WTC11 (cell line): ENCODE measurements at regions not wholly inside any gene's neighbourhood (a gene's known extent, or its start where the extent isn't known, plus 50 kb on each side); places are given as distances from the start of the nearest gene placed in this dataset.

Experiments
- ATAC-seq: fragments of 200-7000 bp; cut with Tn5 transposase; 2 replicates; pipeline ENCODE4 v1.10.0; 2021; ENCODE audit warnings: mild to moderate bottlenecking, moderate library complexity
- CTCF ChIA-PET: fragments of 300-600 bp; sonication (Branson Sonifier 250); formaldehyde crosslinking; loops from one replicate; lab custom pipeline; 2021; ENCODE audit warnings: antibody characterized with exemption; lab: Charles Lee
- POLR2A ChIA-PET: fragments of 350-600 bp; sonication (Branson Sonifier 250); formaldehyde crosslinking; loops from one replicate; lab custom pipeline; 2021; ENCODE audit warnings: antibody characterized with exemption; lab: Charles Lee
- DNase-seq: peaks from one replicate; pipeline ENCODE4 v3.0.0; 2021; ENCODE audit warnings: low spot score
- H3K27ac Mint-ChIP-seq: 2 replicates; pipeline ENCODE4 v1.8.0; 2021; ENCODE audit warnings: mixed read lengths
- H3K27me3 Mint-ChIP-seq: 2 replicates; pipeline ENCODE4 v1.8.0; 2021; ENCODE audit warnings: low read depth, mild to moderate bottlenecking, moderate library complexity, mixed read lengths
- H3K36me3 Mint-ChIP-seq: 2 replicates; pipeline ENCODE4 v1.8.0; 2021; ENCODE audit warnings: mixed read lengths
- H3K4me1 Mint-ChIP-seq: 2 replicates; pipeline ENCODE4 v1.8.0; 2022; ENCODE audit warnings: mixed read lengths
- H3K4me3 Mint-ChIP-seq: 2 replicates; pipeline ENCODE4 v1.8.0; 2021; ENCODE audit warnings: mild to moderate bottlenecking, moderate library complexity, mixed read lengths
- H3K9me3 Mint-ChIP-seq: 2 replicates; pipeline ENCODE4 v1.8.0; 2021; ENCODE audit warnings: mixed read lengths
- ATF2 ChIP-seq: sonication (generic); formaldehyde crosslinking; IDR thresholded peaks from 2 replicates; pipeline ENCODE4 v1.8.1; 2022; ENCODE audit warnings: low read depth, missing genetic modification reagents, borderline replicate concordance
- CREM ChIP-seq: sonication (generic); formaldehyde crosslinking; IDR thresholded peaks from 2 replicates; pipeline ENCODE4 v1.8.1; 2022; ENCODE audit warnings: mild to moderate bottlenecking, missing genetic modification reagents, moderate library complexity
- ELF4 ChIP-seq: sonication (generic); formaldehyde crosslinking; IDR thresholded peaks from 2 replicates; pipeline ENCODE4 v1.8.1; 2022; ENCODE audit warnings: low read depth, mild to moderate bottlenecking, moderate library complexity, missing genetic modification reagents
- EMX1 ChIP-seq: fragments of 250-450 bp; sonication (Bioruptor Pico); IDR thresholded peaks from 2 replicates; pipeline ENCODE4 v1.8.0; 2021; ENCODE audit warnings: mild to moderate bottlenecking
- FOXK1 ChIP-seq: sonication (generic); formaldehyde crosslinking; IDR thresholded peaks from 2 replicates; pipeline ENCODE4 v1.8.0; 2022; ENCODE audit warnings: mild to moderate bottlenecking, moderate library complexity, missing genetic modification reagents
- GTF2I ChIP-seq: fragments of 250-450 bp; sonication (Bioruptor Pico); conservative IDR thresholded peaks from 2 replicates; pipeline ENCODE4 v1.4.0; 2021; ENCODE audit warnings: mild to moderate bottlenecking
- HMGA2 ChIP-seq: fragments of 250-450 bp; sonication (Bioruptor Pico); IDR thresholded peaks from 2 replicates; pipeline ENCODE4 v1.4.0; 2021; ENCODE audit warnings: mild to moderate bottlenecking, moderate library complexity
- HMGXB4 ChIP-seq: sonication (generic); formaldehyde crosslinking; IDR thresholded peaks from 2 replicates; pipeline ENCODE4 v1.8.1; 2023; ENCODE audit warnings: mild to moderate bottlenecking, moderate library complexity, missing genetic modification reagents
- NFE2L1 ChIP-seq: sonication (generic); formaldehyde crosslinking; IDR thresholded peaks from 2 replicates; pipeline ENCODE4 v1.8.1; 2023; ENCODE audit warnings: missing genetic modification reagents
- NR2C2 ChIP-seq: sonication (generic); formaldehyde crosslinking; IDR thresholded peaks from 2 replicates; pipeline ENCODE4 v1.8.0; 2022; ENCODE audit warnings: mild to moderate bottlenecking, missing genetic modification reagents
- RELA ChIP-seq: sonication (generic); formaldehyde crosslinking; IDR thresholded peaks from 2 replicates; pipeline ENCODE4 v1.8.1; 2022; ENCODE audit warnings: missing genetic modification reagents, mild to moderate bottlenecking, borderline replicate concordance
- RORB ChIP-seq: fragments of 250-450 bp; sonication (Bioruptor Pico); IDR thresholded peaks from 2 replicates; pipeline ENCODE4 v1.9.0; 2021; ENCODE audit warnings: mild to moderate bottlenecking
- SOX15 ChIP-seq: fragments of 250-450 bp; sonication (Bioruptor Pico); IDR thresholded peaks from 2 replicates; pipeline ENCODE4 v1.9.0; 2021; ENCODE audit warnings: mild to moderate bottlenecking
- STAT6 ChIP-seq: sonication (generic); formaldehyde crosslinking; conservative IDR thresholded peaks from 2 replicates; pipeline ENCODE4 v1.8.1; 2023; ENCODE audit warnings: mild to moderate bottlenecking, low read depth, missing genetic modification reagents, moderate library complexity
- TEAD4 ChIP-seq: sonication (generic); formaldehyde crosslinking; IDR thresholded peaks from 2 replicates; pipeline ENCODE4 v1.8.0; 2022; ENCODE audit warnings: mild to moderate bottlenecking, missing genetic modification reagents
- ZMAT4 ChIP-seq: fragments of 250-450 bp; sonication (Bioruptor Pico); IDR thresholded peaks from 2 replicates; pipeline ENCODE4 v1.9.0; 2021; ENCODE audit warnings: mild to moderate bottlenecking
- ZNF121 ChIP-seq: sonication (generic); formaldehyde crosslinking; IDR thresholded peaks from 2 replicates; pipeline ENCODE4 v1.8.0; 2023; ENCODE audit warnings: missing genetic modification reagents
- ZNF219 ChIP-seq: sonication (generic); formaldehyde crosslinking; IDR thresholded peaks from 2 replicates; pipeline ENCODE4 v1.8.0; 2023; ENCODE audit warnings: missing genetic modification reagents, mild to moderate bottlenecking, borderline replicate concordance
- ZNF281 ChIP-seq: sonication (generic); formaldehyde crosslinking; IDR thresholded peaks from 2 replicates; pipeline ENCODE4 v1.8.0; 2023; ENCODE audit warnings: mild to moderate bottlenecking, missing genetic modification reagents
- ZNF416 ChIP-seq: fragments of 250-450 bp; sonication (Bioruptor Pico); IDR thresholded peaks from 2 replicates; pipeline ENCODE4 v1.9.0; 2021; ENCODE audit warnings: mild to moderate bottlenecking, inconsistent platforms
- ZNF423 ChIP-seq: fragments of 250-450 bp; sonication (Bioruptor Pico); IDR thresholded peaks from 2 replicates; pipeline ENCODE4 v2.1.2; 2022; ENCODE audit warnings: mild to moderate bottlenecking, moderate library complexity
- ZNF512 ChIP-seq: sonication (generic); formaldehyde crosslinking; IDR thresholded peaks from 2 replicates; pipeline ENCODE4 v1.8.1; 2022; ENCODE audit warnings: missing genetic modification reagents, borderline replicate concordance

- TF ChIP-seq ATF2 (CRISPR knock-in tag) (no peak), ZNF219 (no peak), GTF2I (CRISPR knock-in tag) (no peak), CREM (CRISPR knock-in tag) (no peak), STAT6 (no peak), NFE2L1 (no peak), TEAD4 (CRISPR knock-in tag) (no peak), ZNF121 (CRISPR knock-in tag) (no peak), RORB (CRISPR knock-in tag) (no peak), ZMAT4 (no peak)
Observed at GRCh38 chr7:35536396-35536826, 158.5 kb downstream of the HERPUD2 start (continued).

- TF ChIP-seq FOXK1 (CRISPR knock-in tag) = no peak
- H3K9me3 Mint-ChIP-seq = no peaks in the 10 kb centered on the region
- H3K27me3 Mint-ChIP-seq = peaks cover 24% of the 10 kb centered on the region
- no peak overlapping the region for H3K27ac Mint-ChIP-seq
- DNase-seq (no peak), ATAC-seq (no peak)
- 0 out of 2 replicates have a peak, but pooled peaks cover 3% of the 10 kb centered on the region for H3K4me1 Mint-ChIP-seq
- POLR2A ChIA-PET = no interaction called here
- H3K36me3 Mint-ChIP-seq = no peaks in the 10 kb centered on the region
- CTCF ChIA-PET = interaction anchor here (2.4 kb wide), 1 partner anchor 14 kb away, joined by 9 read pairs; no protein-coding TSS in a partner anchor
- H3K4me3 Mint-ChIP-seq = no peak overlapping the region
Observed at GRCh38 chr7:35533902-35534301, 161.0 kb downstream of the HERPUD2 start.

GRCh38 chr7:35530124-35531109 lies 164.5 kb downstream of the HERPUD2 start:
- no peak overlapping the region for H3K27ac Mint-ChIP-seq
- no peak overlapping the region for H3K4me3 Mint-ChIP-seq
- H3K4me1 Mint-ChIP-seq = no peaks in the 10 kb centered on the region
- no peaks in the 10 kb centered on the region for H3K27me3 Mint-ChIP-seq
- CTCF ChIA-PET = interaction anchor here (3.0 kb wide), 1 partner anchor 10 kb away, joined by 14 read pairs; no protein-coding TSS in a partner anchor
- no peaks in the 10 kb centered on the region; the same call in 1 of the 2 replicates for H3K9me3 Mint-ChIP-seq
- DNase-seq (no peak), ATAC-seq (no peak)
- H3K36me3 Mint-ChIP-seq = no peaks in the 10 kb centered on the region
- POLR2A ChIA-PET = no interaction called here
- TF ChIP-seq RELA = no peak
- TF ChIP-seq ELF4 (CRISPR knock-in tag) = no peak
- TF ChIP-seq ZNF423 (CRISPR knock-in tag) = no peak
- TF ChIP-seq ZNF281 (CRISPR knock-in tag) = no peak
- TF ChIP-seq ZNF512 (CRISPR knock-in tag) = no peak
- no peak for TF ChIP-seq RORB (CRISPR knock-in tag)
- no peak for TF ChIP-seq HMGA2 (CRISPR knock-in tag)
- no peak for TF ChIP-seq ZNF219
- TF ChIP-seq HMGXB4 (CRISPR knock-in tag) = no peak
- no peak for TF ChIP-seq ZMAT4
- TF ChIP-seq SOX15 (CRISPR knock-in tag) = no peak
- TF ChIP-seq NR2C2 (CRISPR knock-in tag) = no peak
- no peak for TF ChIP-seq EMX1 (CRISPR knock-in tag)
- TF ChIP-seq ZNF416 (CRISPR knock-in tag) = no peak
